ENCODE measurements at regions not wholly inside any gene's neighbourhood (a gene's known extent, or its start where the extent isn't known, plus 50 kb on each side); places are given as distances from the start of the nearest gene placed in this dataset.
"Not testable (repeated sequence)": the region's sequence is repeated elsewhere in the genome, so short reads cannot be mapped to it uniquely, and the experiment has no call there.

DNA sequence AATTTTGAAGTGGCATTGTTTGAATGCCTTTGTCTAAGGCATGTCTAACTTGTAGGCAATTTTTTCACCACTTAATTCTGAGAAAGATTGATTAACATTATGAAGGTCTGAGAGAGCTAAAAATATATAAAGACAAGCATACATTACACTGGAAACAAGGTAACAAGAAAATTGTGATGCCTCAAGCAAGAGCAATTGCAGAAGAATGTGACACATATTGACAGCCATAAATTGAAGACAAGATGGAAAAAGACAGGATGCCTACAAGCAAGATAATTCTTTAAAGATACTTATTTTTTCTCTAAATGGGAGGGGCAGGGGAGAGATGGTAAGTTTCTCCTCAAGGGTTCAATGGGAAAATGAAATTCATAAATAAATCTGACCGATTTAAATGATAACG, 103.1 kb upstream of the CYLC2 start:
- no CpG with 5 or more reads among the region's 2 CpGs for WGBS, 2 donors (ENCODE audit: extremely low coverage in 2 of 2, insufficient read length in 2 of 2, insufficient replicate concordance in 1 of 2)
- no peak overlapping the region for H3K27ac ChIP-seq (replicated peaks; ENCODE audit: low read length)
- H4K91ac ChIP-seq (ENCODE audit: low read depth, low read length, poor library complexity) = no peak overlapping the region
- H3K4ac ChIP-seq (ENCODE audit: low read length) = no peak overlapping the region
- no peak overlapping the region for H2AFZ ChIP-seq (ENCODE audit: low read length)
- no peak overlapping the region for H4K8ac ChIP-seq (ENCODE audit: low read depth, low read length)
- no peaks in the 10 kb centered on the region for H3K36me3 ChIP-seq (replicated peaks in 1 of 2; ENCODE audit: control insufficient read depth in 2 of 2, insufficient read depth in 2 of 2, low read length in 2 of 2)
- H3K9me3 ChIP-seq (replicated peaks in 1 of 2; ENCODE audit: control insufficient read depth in 2 of 2, insufficient read depth in 1 of 2, low read depth in 1 of 2, low read length in 2 of 2) = no peaks in the 10 kb centered on the region
- no peak overlapping the region for H2BK15ac ChIP-seq (ENCODE audit: low read length)
- no peaks in the 10 kb centered on the region for H3K79me1 ChIP-seq (ENCODE audit: low read depth, low read length)
- H3K14ac ChIP-seq (ENCODE audit: low read length) = no peak overlapping the region
- no peak overlapping the region for H3K23ac ChIP-seq (ENCODE audit: low read depth, low read length, poor library complexity)
- H3K27me3 ChIP-seq (ENCODE audit: control insufficient read depth in 3 of 3, insufficient read depth in 3 of 3, low read depth in 1 of 3, low read length in 3 of 3) = no peaks in the 10 kb centered on the region
- H2BK12ac ChIP-seq (ENCODE audit: low read length) = no peak overlapping the region
- no peak overlapping the region for H3K4me2 ChIP-seq (ENCODE audit: insufficient read depth, low read length, poor library complexity, severe bottlenecking)
- no peak for DNase-seq (ENCODE audit: low spot score)
- no peak overlapping the region for H2BK120ac ChIP-seq (ENCODE audit: low read depth, low read length)
- H2BK5ac ChIP-seq (ENCODE audit: low read length) = no peak overlapping the region
- H3K4me3 ChIP-seq (ENCODE audit: low read length in 2 of 2) = no peak overlapping the region
- H3K18ac ChIP-seq (ENCODE audit: low read length) = no peak overlapping the region
- no peaks in the 10 kb centered on the region for H3K4me1 ChIP-seq (ENCODE audit: control insufficient read depth in 2 of 2, insufficient read depth in 1 of 2, low read depth in 1 of 2, low read length in 2 of 2)
- H3K9ac ChIP-seq (ENCODE audit: low read depth, low read length, poor library complexity) = no peak overlapping the region
- H2AK5ac ChIP-seq (ENCODE audit: low read depth, low read length) = no peak overlapping the region

DNA sequence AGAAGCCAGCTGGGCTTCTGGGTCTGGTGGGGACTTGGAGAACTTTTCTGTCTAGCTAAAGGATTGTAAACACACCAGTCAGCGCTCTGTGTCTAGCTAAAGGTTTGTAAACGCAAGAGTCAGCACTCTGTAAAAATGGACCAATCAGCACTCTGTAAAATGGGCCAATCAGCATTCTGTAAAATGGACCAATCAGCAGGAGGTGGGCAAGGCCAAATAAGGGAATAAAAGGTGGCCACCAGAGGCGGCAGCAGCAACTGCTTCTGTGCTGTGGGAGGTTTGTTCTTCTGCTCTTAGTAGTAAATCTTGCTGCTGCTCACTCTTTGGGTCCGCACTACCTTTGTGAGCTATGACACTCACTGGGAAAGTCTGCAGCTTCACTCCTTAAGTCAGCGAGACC, 106.4 kb upstream of the CYLC2 start:
- H2BK12ac ChIP-seq (ENCODE audit: low read length); H3K27ac ChIP-seq (replicated peaks; ENCODE audit: low read length); H3K36me3 ChIP-seq (replicated peaks in 1 of 2; ENCODE audit: control insufficient read depth in 2 of 2, insufficient read depth in 2 of 2, low read length in 2 of 2); H3K27me3 ChIP-seq (ENCODE audit: control insufficient read depth in 3 of 3, insufficient read depth in 3 of 3, low read depth in 1 of 3, low read length in 3 of 3); H2BK15ac ChIP-seq (ENCODE audit: low read length); H3K23ac ChIP-seq (ENCODE audit: low read depth, low read length, poor library complexity); H3K4me3 ChIP-seq (ENCODE audit: low read length in 2 of 2); H3K9me3 ChIP-seq (replicated peaks in 1 of 2; ENCODE audit: control insufficient read depth in 2 of 2, insufficient read depth in 1 of 2, low read depth in 1 of 2, low read length in 2 of 2); H2AK5ac ChIP-seq (ENCODE audit: low read depth, low read length); H3K4ac ChIP-seq (ENCODE audit: low read length); H3K18ac ChIP-seq (ENCODE audit: low read length); H2BK5ac ChIP-seq (ENCODE audit: low read length); DNase-seq (ENCODE audit: low spot score); H4K91ac ChIP-seq (ENCODE audit: low read depth, low read length, poor library complexity); H4K8ac ChIP-seq (ENCODE audit: low read depth, low read length); H3K4me2 ChIP-seq (ENCODE audit: insufficient read depth, low read length, poor library complexity, severe bottlenecking); H3K79me1 ChIP-seq (ENCODE audit: low read depth, low read length); H3K4me1 ChIP-seq (ENCODE audit: control insufficient read depth in 2 of 2, insufficient read depth in 1 of 2, low read depth in 1 of 2, low read length in 2 of 2); H2BK120ac ChIP-seq (ENCODE audit: low read depth, low read length); H3K9ac ChIP-seq (ENCODE audit: low read depth, low read length, poor library complexity); H3K14ac ChIP-seq (ENCODE audit: low read length): not testable (repeated sequence)
- WGBS, 2 donors (ENCODE audit: extremely low coverage in 2 of 2, insufficient read length in 2 of 2, insufficient replicate concordance in 1 of 2) = no CpG with 5 or more reads among the region's 5 CpGs
- peak overlapping the region; percentile 22 for H2AFZ ChIP-seq (ENCODE audit: low read length)

DNA sequence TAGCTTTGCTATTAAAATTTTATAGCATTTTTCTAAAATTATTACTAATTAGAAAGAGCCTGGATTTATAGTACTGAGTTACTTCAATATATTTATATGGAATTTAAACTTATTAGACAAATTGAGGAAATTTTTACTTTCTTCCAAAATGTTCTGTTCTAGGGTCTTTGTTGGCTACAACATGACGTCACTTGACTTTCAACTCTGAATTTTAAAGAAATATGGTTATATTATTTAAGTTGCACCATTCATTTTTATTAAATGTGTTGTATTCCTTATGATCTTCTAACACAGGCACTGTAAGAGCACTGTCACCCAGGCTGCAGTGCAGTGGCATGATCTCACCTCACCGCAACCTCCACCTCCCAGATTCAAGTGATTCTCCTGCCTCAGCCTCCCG, 119.4 kb upstream of the CYLC2 start:
- no CpG with 5 or more reads among the region's 3 CpGs for WGBS, 2 donors (ENCODE audit: extremely low coverage in 2 of 2, insufficient read length in 2 of 2, insufficient replicate concordance in 1 of 2)
- Histone ChIP-seq H3K4ac (ENCODE audit: low read length) (no peak overlapping the region), H2BK120ac (ENCODE audit: low read depth, low read length) (no peak overlapping the region), H3K9me3 (replicated peaks in 1 of 2; ENCODE audit: control insufficient read depth in 2 of 2, insufficient read depth in 1 of 2, low read depth in 1 of 2, low read length in 2 of 2) (no peaks in the 10 kb centered on the region), H3K27ac (replicated peaks; ENCODE audit: low read length) (no peak overlapping the region), H2BK5ac (ENCODE audit: low read length) (no peak overlapping the region), H4K91ac (ENCODE audit: low read depth, low read length, poor library complexity) (no peak overlapping the region), H2AK5ac (ENCODE audit: low read depth, low read length) (no peak overlapping the region), H2BK15ac (ENCODE audit: low read length) (no peak overlapping the region), H3K4me2 (ENCODE audit: insufficient read depth, low read length, poor library complexity, severe bottlenecking) (no peak overlapping the region), H3K18ac (ENCODE audit: low read length) (no peak overlapping the region), H2BK12ac (ENCODE audit: low read length) (no peak overlapping the region), H3K23ac (ENCODE audit: low read depth, low read length, poor library complexity) (no peak overlapping the region), H3K9ac (ENCODE audit: low read depth, low read length, poor library complexity) (no peak overlapping the region), H3K27me3 (ENCODE audit: control insufficient read depth in 3 of 3, insufficient read depth in 3 of 3, low read depth in 1 of 3, low read length in 3 of 3) (no peaks in the 10 kb centered on the region), H3K14ac (ENCODE audit: low read length) (no peak overlapping the region), H3K36me3 (replicated peaks in 1 of 2; ENCODE audit: control insufficient read depth in 2 of 2, insufficient read depth in 2 of 2, low read length in 2 of 2) (no peaks in the 10 kb centered on the region), H4K8ac (ENCODE audit: low read depth, low read length) (no peak overlapping the region), H3K4me3 (ENCODE audit: low read length in 2 of 2) (no peak overlapping the region), H3K79me1 (ENCODE audit: low read depth, low read length) (no peaks in the 10 kb centered on the region), H2AFZ (ENCODE audit: low read length) (no peak overlapping the region), H3K4me1 (ENCODE audit: control insufficient read depth in 2 of 2, insufficient read depth in 1 of 2, low read depth in 1 of 2, low read length in 2 of 2) (no peaks in the 10 kb centered on the region)
- no peak for DNase-seq (ENCODE audit: low spot score)

DNA sequence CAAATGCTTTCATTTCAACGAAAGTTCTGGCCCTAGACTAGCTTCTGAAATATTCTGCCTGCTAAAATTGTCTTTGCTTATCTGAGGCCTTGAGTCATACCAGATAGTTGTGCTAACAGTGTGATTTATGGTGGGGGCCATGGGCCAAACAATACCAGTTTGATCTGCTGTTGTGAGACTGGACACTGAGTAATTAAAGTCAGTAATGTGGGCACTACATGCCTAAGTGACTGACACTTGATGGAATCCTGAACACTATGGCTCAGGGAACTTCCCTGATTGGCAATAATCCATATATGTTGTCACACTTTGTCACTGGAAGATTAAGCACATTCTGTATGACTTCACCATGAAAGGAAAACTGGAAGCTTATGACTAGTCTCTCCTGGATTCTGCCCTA, 127.6 kb upstream of the CYLC2 start:
- Histone ChIP-seq H3K4me1 (ENCODE audit: control insufficient read depth in 2 of 2, insufficient read depth in 1 of 2, low read depth in 1 of 2, low read length in 2 of 2) (no peaks in the 10 kb centered on the region), H3K4me2 (ENCODE audit: insufficient read depth, low read length, poor library complexity, severe bottlenecking) (no peak overlapping the region), H4K8ac (ENCODE audit: low read depth, low read length) (no peak overlapping the region), H3K36me3 (replicated peaks in 1 of 2; ENCODE audit: control insufficient read depth in 2 of 2, insufficient read depth in 2 of 2, low read length in 2 of 2) (no peaks in the 10 kb centered on the region), H2BK15ac (ENCODE audit: low read length) (no peak overlapping the region), H2BK120ac (ENCODE audit: low read depth, low read length) (no peak overlapping the region), H2BK12ac (ENCODE audit: low read length) (no peak overlapping the region), H3K27ac (replicated peaks; ENCODE audit: low read length) (no peak overlapping the region), H3K18ac (ENCODE audit: low read length) (no peak overlapping the region), H3K9ac (ENCODE audit: low read depth, low read length, poor library complexity) (no peak overlapping the region), H2AFZ (ENCODE audit: low read length) (no peak overlapping the region), H2BK5ac (ENCODE audit: low read length) (no peak overlapping the region), H3K4me3 (ENCODE audit: low read length in 2 of 2) (no peak overlapping the region), H3K4ac (ENCODE audit: low read length) (no peak overlapping the region), H3K9me3 (replicated peaks in 1 of 2; ENCODE audit: control insufficient read depth in 2 of 2, insufficient read depth in 1 of 2, low read depth in 1 of 2, low read length in 2 of 2) (no peaks in the 10 kb centered on the region), H3K79me1 (ENCODE audit: low read depth, low read length) (no peaks in the 10 kb centered on the region), H3K23ac (ENCODE audit: low read depth, low read length, poor library complexity) (no peak overlapping the region), H3K14ac (ENCODE audit: low read length) (no peak overlapping the region), H3K27me3 (ENCODE audit: control insufficient read depth in 3 of 3, insufficient read depth in 3 of 3, low read depth in 1 of 3, low read length in 3 of 3) (no peaks in the 10 kb centered on the region), H4K91ac (ENCODE audit: low read depth, low read length, poor library complexity) (no peak overlapping the region), H2AK5ac (ENCODE audit: low read depth, low read length) (no peak overlapping the region)
- DNase-seq (ENCODE audit: low spot score) = no peak
- WGBS, 2 donors (ENCODE audit: extremely low coverage in 2 of 2, insufficient read length in 2 of 2, insufficient replicate concordance in 1 of 2) = no CpG with 5 or more reads among the region's 1 CpG

All from neuronal stem cell (in vitro differentiated cells).